GM12878 (cell line): ENCODE measurements at regions not wholly inside any gene's neighbourhood (a gene's known extent, or its start where the extent isn't known, plus 50 kb on each side); places are given as distances from the start of the nearest gene placed in this dataset.

Source experiments
- EGR1 ChIP-seq, 2 experiments: IDR thresholded peaks; 1 replicate in 1 of 2; 2 replicates in 1 of 2; pipeline ENCODE4 v1.6.1; 2011 to 2012; ENCODE audit warnings: low read depth in 2 of 2, low read length in 2 of 2, borderline replicate concordance in 1 of 2, mild to moderate bottlenecking in 1 of 2, moderate library complexity in 1 of 2
- KAT2A ChIP-seq: conservative IDR thresholded peaks from 2 replicates; pipeline ENCODE4 v1.6.1; 2011; ENCODE audit warnings: low read depth, low read length; ENCODE audit not compliant: control insufficient read depth
- TF ChIP-seq, protein P1 (sequence below), 3 experiments: IDR thresholded peaks in 2 of 3; conservative IDR thresholded peaks in 1 of 3; 2 replicates each; pipeline ENCODE4 v1.5.1; 2011; ENCODE audit warnings: low read depth in 3 of 3, low read length in 3 of 3, mild to moderate bottlenecking in 3 of 3, control low read depth in 2 of 3, moderate library complexity in 2 of 3, inconsistent platforms in 1 of 3, mixed read lengths in 1 of 3; ENCODE audit not compliant: control insufficient read depth in 2 of 3, insufficient read depth in 1 of 3; ENCODE audit errors: extremely low read depth in 1 of 3

GRCh38 chr6:144395014-144395413 is 109.9 kb downstream of the UTRN start:
- TF ChIP-seq EGR1 (IDR thresholded peaks at IDR 0.05; ENCODE audit: borderline replicate concordance in 1 of 2, low read depth in 2 of 2, low read length in 2 of 2) (no peak), KAT2A (no peak)
- TF ChIP-seq, protein P1, sequence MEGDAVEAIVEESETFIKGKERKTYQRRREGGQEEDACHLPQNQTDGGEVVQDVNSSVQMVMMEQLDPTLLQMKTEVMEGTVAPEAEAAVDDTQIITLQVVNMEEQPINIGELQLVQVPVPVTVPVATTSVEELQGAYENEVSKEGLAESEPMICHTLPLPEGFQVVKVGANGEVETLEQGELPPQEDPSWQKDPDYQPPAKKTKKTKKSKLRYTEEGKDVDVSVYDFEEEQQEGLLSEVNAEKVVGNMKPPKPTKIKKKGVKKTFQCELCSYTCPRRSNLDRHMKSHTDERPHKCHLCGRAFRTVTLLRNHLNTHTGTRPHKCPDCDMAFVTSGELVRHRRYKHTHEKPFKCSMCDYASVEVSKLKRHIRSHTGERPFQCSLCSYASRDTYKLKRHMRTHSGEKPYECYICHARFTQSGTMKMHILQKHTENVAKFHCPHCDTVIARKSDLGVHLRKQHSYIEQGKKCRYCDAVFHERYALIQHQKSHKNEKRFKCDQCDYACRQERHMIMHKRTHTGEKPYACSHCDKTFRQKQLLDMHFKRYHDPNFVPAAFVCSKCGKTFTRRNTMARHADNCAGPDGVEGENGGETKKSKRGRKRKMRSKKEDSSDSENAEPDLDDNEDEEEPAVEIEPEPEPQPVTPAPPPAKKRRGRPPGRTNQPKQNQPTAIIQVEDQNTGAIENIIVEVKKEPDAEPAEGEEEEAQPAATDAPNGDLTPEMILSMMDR (IDR thresholded peaks at IDR 0.05 in 2 of 3, conservative IDR thresholded peaks at IDR 0.05 in 1 of 3; ENCODE audit: control insufficient read depth in 2 of 3, extremely low read depth in 1 of 3, insufficient read depth in 1 of 3, low read depth in 3 of 3, low read length in 3 of 3): no peak
